Body of pancreas (tissue), 4 donors: ENCODE measurements at regions not wholly inside any gene's neighbourhood (a gene's known extent, or its start where the extent isn't known, plus 50 kb on each side); places are given as distances from the start of the nearest gene placed in this dataset.
A peak's percentile ranks its signal among the peaks of the same experiment; 100 is the strongest.

ENCODE experiments used
- ATAC-seq: fragments of 150-250 bp; one replicate; pipeline ENCODE4 v1.9.1; 2016
- DNase-seq, 4 donors: peaks; one replicate each; pipeline ENCODE4 v3.0.0-alpha.2; 2019
- H3K27ac ChIP-seq, 4 donors: fragments of 200-600 bp; sonication (generic); 1 replicate in 3 of 4; 2 replicates in 1 of 4; pipeline versions ENCODE4 v1.5.1 to v1.6.1; 2016 to 2019; ENCODE audit warnings: mild to moderate bottlenecking in 1 of 4, mixed read lengths in 1 of 4, moderate library complexity in 1 of 4
- H3K27me3 ChIP-seq, 2 donors: fragments of 200-600 bp; sonication (generic); one replicate each; pipeline ENCODE4 v1.6.0; 2016; ENCODE audit warnings: mild to moderate bottlenecking in 1 of 2
- H3K36me3 ChIP-seq, 2 donors: fragments of 200-600 bp; sonication (generic); replicated peaks in 1 of 2; 2 replicates each; pipeline ENCODE4 v1.5.1; 2016; ENCODE audit warnings: low read depth in 2 of 2; ENCODE audit not compliant: insufficient read depth in 1 of 2
- H3K4me1 ChIP-seq: fragments of 200-600 bp; sonication (generic); one replicate; pipeline ENCODE4 v1.6.0; 2016
- H3K4me3 ChIP-seq, 2 donors: fragments of 200-600 bp; sonication (generic); 1 replicate in 1 of 2; 2 replicates in 1 of 2; pipeline ENCODE4 v1.5.1; 2016 to 2019
- H3K9me3 ChIP-seq, 3 donors: fragments of 200-600 bp; sonication (generic); 1 replicate in 2 of 3; 2 replicates in 1 of 3; pipeline ENCODE4 v1.5.1; 2016
- POLR2A ChIP-seq, 3 donors: fragments of 450-650 bp; IDR thresholded peaks; one replicate each; pipeline ENCODE4 v1.6.1; 2016; ENCODE audit warnings: antibody characterized with exemption in 3 of 3, mild to moderate bottlenecking in 2 of 3
- WGBS, 2 donors: methylation state at CpG; one replicate each; pipeline ENCODE4 v1.1.5; 2017; 5-methylcytosine and 5-hydroxymethylcytosine counted together
- intact Hi-C: fragments of 100-400 bp; cut with DNase I; formaldehyde crosslinking; loops from one replicate; pipeline ENCODE4 v1.15.1; 2023
- TF ChIP-seq, protein P1 (sequence below), 7 experiments: fragments of 450-650 bp in 4 of 7; fragments of 200-600 bp in 3 of 7; sonication (generic) in 3 of 7; IDR thresholded peaks; one replicate each; pipeline ENCODE4 v1.5.1; 2016 to 2019; ENCODE audit warnings: antibody characterized with exemption in 7 of 7

DNA sequence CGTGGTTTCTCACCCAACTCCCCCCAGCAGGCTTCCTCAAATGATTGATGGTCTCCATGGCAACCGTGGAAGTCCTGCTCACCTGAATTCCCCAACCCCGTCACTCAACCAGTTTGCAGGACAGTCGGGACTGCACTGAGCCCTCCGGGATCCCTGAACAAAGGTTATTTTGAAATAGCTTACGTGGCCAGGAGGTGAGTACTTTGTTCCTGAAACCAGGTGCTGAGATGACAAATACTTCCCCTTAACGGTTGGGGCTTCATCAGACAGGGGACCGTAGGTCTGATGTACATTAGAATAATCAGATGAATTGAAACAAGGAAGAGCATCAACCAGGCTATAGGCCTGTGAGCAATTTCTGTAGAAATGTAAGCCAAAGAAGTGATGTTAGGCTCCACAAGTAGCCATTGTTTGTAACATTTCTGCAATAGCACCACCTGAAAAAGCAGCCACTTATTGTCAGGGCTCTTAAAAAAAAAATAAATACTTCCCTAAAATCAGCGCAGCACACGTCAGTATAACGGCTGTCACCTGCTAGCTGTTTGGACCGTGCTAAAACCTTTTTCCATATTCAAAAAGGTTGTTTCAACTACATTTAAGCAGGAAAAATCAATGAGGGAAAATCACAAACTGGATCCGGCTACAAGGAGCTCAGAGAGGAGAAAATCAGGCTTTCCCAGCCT, 206.4 kb upstream of the ID2 start:
- no peaks in the 10 kb centered on the region for H3K36me3 ChIP-seq
- WGBS, 2 donors: 34% methylated on average over 13 of the region's 13 CpGs
- intact Hi-C loops: no loop called here
- no peaks in the 10 kb centered on the region for H3K9me3 ChIP-seq
- no peaks in the 10 kb centered on the region for H3K27me3 ChIP-seq
- ATAC-seq (peak; percentile 15), DNase-seq (peak in 1 of 4 donors; percentile 41)
- no peak overlapping the region for H3K4me3 ChIP-seq
- peaks cover 52% of the 10 kb centered on the region for H3K4me1 ChIP-seq
- H3K27ac ChIP-seq: peak overlapping the region in 3 of 4 donors; percentile 39 to 72 (median 45)
- no peak for TF ChIP-seq POLR2A (IDR thresholded peaks at IDR 0.05)
- TF ChIP-seq, protein P1, sequence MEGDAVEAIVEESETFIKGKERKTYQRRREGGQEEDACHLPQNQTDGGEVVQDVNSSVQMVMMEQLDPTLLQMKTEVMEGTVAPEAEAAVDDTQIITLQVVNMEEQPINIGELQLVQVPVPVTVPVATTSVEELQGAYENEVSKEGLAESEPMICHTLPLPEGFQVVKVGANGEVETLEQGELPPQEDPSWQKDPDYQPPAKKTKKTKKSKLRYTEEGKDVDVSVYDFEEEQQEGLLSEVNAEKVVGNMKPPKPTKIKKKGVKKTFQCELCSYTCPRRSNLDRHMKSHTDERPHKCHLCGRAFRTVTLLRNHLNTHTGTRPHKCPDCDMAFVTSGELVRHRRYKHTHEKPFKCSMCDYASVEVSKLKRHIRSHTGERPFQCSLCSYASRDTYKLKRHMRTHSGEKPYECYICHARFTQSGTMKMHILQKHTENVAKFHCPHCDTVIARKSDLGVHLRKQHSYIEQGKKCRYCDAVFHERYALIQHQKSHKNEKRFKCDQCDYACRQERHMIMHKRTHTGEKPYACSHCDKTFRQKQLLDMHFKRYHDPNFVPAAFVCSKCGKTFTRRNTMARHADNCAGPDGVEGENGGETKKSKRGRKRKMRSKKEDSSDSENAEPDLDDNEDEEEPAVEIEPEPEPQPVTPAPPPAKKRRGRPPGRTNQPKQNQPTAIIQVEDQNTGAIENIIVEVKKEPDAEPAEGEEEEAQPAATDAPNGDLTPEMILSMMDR (IDR thresholded peaks at IDR 0.05): no peak

DNA sequence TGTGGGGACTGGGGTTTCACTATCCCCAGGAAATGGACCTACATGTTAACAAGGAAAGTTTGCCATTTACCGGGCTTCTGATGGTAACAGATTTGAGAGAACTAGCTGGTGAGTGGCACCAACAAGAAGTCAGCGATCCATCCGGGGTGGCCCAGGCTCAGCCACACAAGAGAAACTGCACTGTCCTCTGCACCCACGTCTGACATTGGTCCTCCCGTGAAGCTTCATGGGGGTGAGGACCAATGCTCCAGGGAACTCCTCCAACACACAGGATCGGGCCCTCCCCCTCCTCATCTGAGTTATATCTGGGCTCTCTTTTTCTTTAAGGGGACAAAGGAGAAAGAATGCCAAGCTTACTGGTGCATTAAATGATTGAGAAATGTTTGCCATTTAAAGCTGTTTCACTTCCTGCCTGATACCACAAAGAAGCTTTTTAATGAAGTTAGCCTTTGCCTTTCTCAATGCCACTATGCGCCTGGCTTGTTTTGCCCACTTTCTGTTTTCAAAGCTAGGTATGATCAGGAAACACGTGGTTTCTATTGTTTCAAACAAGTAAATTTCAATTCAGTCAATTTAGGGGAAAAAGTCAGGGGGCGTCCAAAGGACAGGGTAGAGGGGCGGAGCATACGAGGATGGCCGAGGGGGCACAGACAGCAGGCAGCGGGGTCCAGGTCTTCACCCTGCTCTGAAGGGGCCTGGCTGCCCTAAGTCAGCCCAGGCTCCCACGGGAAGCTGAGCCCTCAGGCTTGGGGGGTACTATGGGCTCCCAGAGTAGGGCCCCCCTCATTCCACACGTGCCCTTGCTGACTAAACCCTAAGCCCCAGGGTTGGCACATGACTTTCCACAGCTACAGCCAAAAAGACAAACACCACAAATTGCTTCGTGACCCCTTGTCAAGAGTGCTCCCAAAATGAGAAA, 204.0 kb upstream of the ID2 start:
- 59 to 63% methylated on average over 15 to 16 of the region's 16 CpGs for whole genome bisulfite sequencing, 2 donors
- Histone ChIP-seq H3K9me3 (no peaks in the 10 kb centered on the region), H3K27me3 (no peaks in the 10 kb centered on the region), H3K4me1 (peaks cover 47% of the 10 kb centered on the region), H3K4me3 (no peak overlapping the region), H3K36me3 (no peaks in the 10 kb centered on the region), H3K27ac (peak overlapping the region in 3 of 4 donors; percentile 46 to 66 (median 62))
- intact Hi-C loops: no loop called here
- no peak for ATAC-seq
- DNase-seq: no peak
- TF ChIP-seq POLR2A (IDR thresholded peaks at IDR 0.05): no peak
- TF ChIP-seq, protein P1 (IDR thresholded peaks at IDR 0.05): no peak

DNA sequence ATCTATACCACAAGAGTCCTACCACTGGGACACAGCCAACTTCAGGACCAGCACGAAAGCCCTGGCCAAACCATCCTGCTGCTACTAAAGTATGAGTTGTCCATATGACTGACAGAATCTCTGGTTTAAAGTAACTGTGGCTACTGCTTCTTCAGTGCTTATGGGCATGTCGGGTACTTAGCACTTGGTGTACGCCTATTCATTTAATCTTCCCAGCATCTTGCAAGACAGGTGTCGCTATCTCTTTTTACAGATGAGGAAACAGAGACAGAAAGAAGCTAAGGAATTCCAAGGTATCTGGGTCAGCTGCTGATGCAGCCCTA, 203.4 kb upstream of the ID2 start:
- DNase-seq: no peak
- TF ChIP-seq, protein P1 (IDR thresholded peaks at IDR 0.05): no peak
- no peak for TF ChIP-seq POLR2A (IDR thresholded peaks at IDR 0.05)
- Histone ChIP-seq H3K27me3 (no peaks in the 10 kb centered on the region), H3K9me3 (no peaks in the 10 kb centered on the region), H3K4me3 (no peak overlapping the region), H3K36me3 (no peaks in the 10 kb centered on the region), H3K4me1 (peaks cover 44% of the 10 kb centered on the region), H3K27ac (peak overlapping the region in 2 of 4 donors; percentile 62 to 66)
- 64 to 75% methylated on average over 4 of the region's 4 CpGs for WGBS, 2 donors
- intact Hi-C loops: no loop called here
- no peak for ATAC-seq

DNA sequence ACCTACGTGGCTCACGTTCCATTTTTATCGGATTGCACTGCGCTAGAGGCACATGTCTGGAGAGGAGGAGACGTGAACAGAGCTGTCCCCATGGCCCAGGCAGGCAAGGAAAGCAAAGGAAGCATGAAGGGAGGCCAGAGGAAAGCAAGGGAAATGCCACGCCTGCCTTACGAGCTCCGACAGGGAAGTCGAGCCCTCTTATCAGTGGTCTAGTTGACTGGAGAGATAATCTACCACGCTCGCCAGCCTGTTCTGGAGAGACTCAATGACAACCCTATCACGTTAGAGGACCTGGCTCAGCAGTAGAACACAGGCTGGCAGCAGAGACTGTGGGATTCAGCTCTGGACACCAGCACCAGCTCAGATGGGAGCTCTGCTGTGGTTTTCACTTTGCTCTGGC, 202.6 kb upstream of the ID2 start:
- intact Hi-C loops: no loop called here
- ATAC-seq: peak; percentile 30
- H3K27me3 ChIP-seq: no peaks in the 10 kb centered on the region
- peak in 2 of 4 donors; percentile 28 to 43 for DNase-seq
- 38 to 43% methylated on average over 12 of the region's 12 CpGs for WGBS, 2 donors
- H3K4me1 ChIP-seq: peaks cover 44% of the 10 kb centered on the region
- H3K27ac ChIP-seq: peak overlapping the region in 2 of 4 donors; percentile 33
- no peak overlapping the region for H3K4me3 ChIP-seq
- H3K36me3 ChIP-seq: no peaks in the 10 kb centered on the region
- no peak for TF ChIP-seq POLR2A (IDR thresholded peaks at IDR 0.05)
- no peaks in the 10 kb centered on the region for H3K9me3 ChIP-seq

DNA sequence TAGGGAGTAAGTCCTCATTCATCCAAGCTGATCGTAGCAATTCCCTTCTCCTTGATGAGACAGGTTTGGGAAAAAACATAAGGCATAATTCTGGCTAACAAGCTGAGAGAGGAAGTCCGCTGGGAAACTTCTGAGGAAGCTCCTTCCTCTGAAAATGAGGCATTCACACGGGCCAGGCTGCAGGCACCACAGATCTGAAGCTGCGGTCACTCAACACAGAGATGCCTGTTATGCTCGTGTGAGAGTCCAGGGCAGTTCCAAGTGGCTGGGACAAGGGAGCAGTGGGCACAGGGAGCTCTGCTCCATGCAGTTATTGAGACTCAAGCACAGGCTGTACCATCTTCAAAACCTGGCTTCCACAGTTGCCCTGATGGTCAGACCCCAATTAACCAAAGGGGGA, 200.9 kb upstream of the ID2 start:
- no peak for ATAC-seq

More for the DNA sequence above, 200.9 kb upstream of the ID2 start:
- no peak overlapping the region for H3K27ac ChIP-seq
- DNase-seq: no peak
- H3K27me3 ChIP-seq: no peaks in the 10 kb centered on the region
- H3K9me3 ChIP-seq: no peaks in the 10 kb centered on the region
- H3K36me3 ChIP-seq: no peaks in the 10 kb centered on the region
- no peak overlapping the region for H3K4me3 ChIP-seq
- WGBS, 2 donors: 53 to 61% methylated on average over 5 of the region's 5 CpGs
- H3K4me1 ChIP-seq: peaks cover 32% of the 10 kb centered on the region
- TF ChIP-seq, protein P1 (IDR thresholded peaks at IDR 0.05): no peak
- no peak for TF ChIP-seq POLR2A (IDR thresholded peaks at IDR 0.05)
- intact Hi-C loops: no loop called here
